ENCODE measurements at regions not wholly inside any gene's neighbourhood (a gene's known extent, or its start where the extent isn't known, plus 50 kb on each side); places are given as distances from the start of the nearest gene placed in this dataset.

DNA sequence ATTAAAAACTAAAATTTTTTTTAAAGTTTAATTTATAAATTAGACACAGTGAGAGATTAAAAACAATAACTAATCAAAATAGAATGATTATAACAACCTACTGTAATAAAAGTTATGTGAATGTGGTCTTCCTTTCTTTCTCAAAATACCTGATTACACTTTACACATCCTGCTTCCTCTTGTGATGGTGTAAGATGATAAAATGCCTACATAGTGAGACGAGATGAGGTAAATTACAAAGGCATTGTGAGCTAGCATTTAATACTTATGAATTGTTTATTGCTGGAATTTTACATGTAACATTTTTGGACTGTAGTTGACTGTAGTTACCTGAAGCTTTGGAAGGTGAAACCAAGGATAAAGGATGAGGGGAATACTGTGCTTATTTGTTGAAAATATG is 94.2 kb upstream of the CLEC14A start:
- TF ChIP-seq, protein P1, sequence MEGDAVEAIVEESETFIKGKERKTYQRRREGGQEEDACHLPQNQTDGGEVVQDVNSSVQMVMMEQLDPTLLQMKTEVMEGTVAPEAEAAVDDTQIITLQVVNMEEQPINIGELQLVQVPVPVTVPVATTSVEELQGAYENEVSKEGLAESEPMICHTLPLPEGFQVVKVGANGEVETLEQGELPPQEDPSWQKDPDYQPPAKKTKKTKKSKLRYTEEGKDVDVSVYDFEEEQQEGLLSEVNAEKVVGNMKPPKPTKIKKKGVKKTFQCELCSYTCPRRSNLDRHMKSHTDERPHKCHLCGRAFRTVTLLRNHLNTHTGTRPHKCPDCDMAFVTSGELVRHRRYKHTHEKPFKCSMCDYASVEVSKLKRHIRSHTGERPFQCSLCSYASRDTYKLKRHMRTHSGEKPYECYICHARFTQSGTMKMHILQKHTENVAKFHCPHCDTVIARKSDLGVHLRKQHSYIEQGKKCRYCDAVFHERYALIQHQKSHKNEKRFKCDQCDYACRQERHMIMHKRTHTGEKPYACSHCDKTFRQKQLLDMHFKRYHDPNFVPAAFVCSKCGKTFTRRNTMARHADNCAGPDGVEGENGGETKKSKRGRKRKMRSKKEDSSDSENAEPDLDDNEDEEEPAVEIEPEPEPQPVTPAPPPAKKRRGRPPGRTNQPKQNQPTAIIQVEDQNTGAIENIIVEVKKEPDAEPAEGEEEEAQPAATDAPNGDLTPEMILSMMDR (conservative IDR thresholded peaks at IDR 0.05), result no peak
- no peak for TF ChIP-seq EZH2 (IDR thresholded peaks at IDR 0.05; ENCODE audit: low read depth)
